ENCODE measurements at regions not wholly inside any gene's neighbourhood (a gene's known extent, or its start where the extent isn't known, plus 50 kb on each side); places are given as distances from the start of the nearest gene placed in this dataset.

- no peaks in the 10 kb centered on the region for H3K9me3 ChIP-seq
- H3K27me3 ChIP-seq, result no peaks in the 10 kb centered on the region
- H3K4me1 ChIP-seq, result peaks cover 0 to 28% (median 3%) of the 10 kb centered on the region in 4 donors
- 81 to 87% methylated on average over 8 of the region's 8 CpGs for WGBS, 2 donors
- DNase-seq (ENCODE audit: low spot score in 2 of 2), result no peak
- TF ChIP-seq EP300 (IDR thresholded peaks at IDR 0.05) (no peak), POLR2A (IDR thresholded peaks at IDR 0.05) (no peak), CTCF (IDR thresholded peaks at IDR 0.05) (no peak)
- H3K4me3 ChIP-seq, result no peak overlapping the region
- H3K27ac ChIP-seq, result peak overlapping the region in 1 of 4 donors; percentile 24
- H3K36me3 ChIP-seq, result no peaks in the 10 kb centered on the region
These were observed 344.3 kb downstream of the BCOR start for GRCh38 chrX:39753293-39753996.

- WGBS, 2 donors, result 0 to 56% methylated on average over 4 to 25 of the region's 25 CpGs
- no peaks in the 10 kb centered on the region for H3K36me3 ChIP-seq
- TF ChIP-seq EP300 (IDR thresholded peaks at IDR 0.05), result peak; percentile 35 to 78
- no peak for TF ChIP-seq POLR2A (IDR thresholded peaks at IDR 0.05)
- no peaks in the 10 kb centered on the region for H3K9me3 ChIP-seq
- H3K27ac ChIP-seq, result peak overlapping the region; percentile 40 to 83 (median 72)
- peaks cover 0 to 44% (median 5%) of the 10 kb centered on the region in 4 donors for H3K4me1 ChIP-seq
- no peak overlapping the region for H3K4me3 ChIP-seq
- H3K27me3 ChIP-seq, result no peaks in the 10 kb centered on the region
- DNase-seq (ENCODE audit: low spot score in 2 of 2), result peak; percentile 62 to 72
These were observed 342.4 kb downstream of the BCOR start for GRCh38 chrX:39755143-39756032.

- TF ChIP-seq POLR2A (IDR thresholded peaks at IDR 0.05) (no peak), CTCF (IDR thresholded peaks at IDR 0.05) (no peak), EP300 (IDR thresholded peaks at IDR 0.05) (no peak)
- Histone ChIP-seq H3K27ac (peak overlapping the region in 2 of 4 donors; percentile 79 to 83), H3K4me1 (peaks cover 0 to 50% (median 5%) of the 10 kb centered on the region in 4 donors), H3K27me3 (no peaks in the 10 kb centered on the region), H3K36me3 (no peaks in the 10 kb centered on the region), H3K4me3 (no peak overlapping the region), H3K9me3 (no peaks in the 10 kb centered on the region)
- DNase-seq (ENCODE audit: low spot score in 2 of 2), result no peak
- 47 to 73% methylated on average over 11 to 18 of the region's 18 CpGs for WGBS, 2 donors
These were observed 341.5 kb downstream of the BCOR start for GRCh38 chrX:39756086-39756883.

- H3K4me1 ChIP-seq, result peaks cover 0 to 45% (median 5%) of the 10 kb centered on the region in 4 donors
These were observed 339.8 kb downstream of the BCOR start for GRCh38 chrX:39757971-39758370.

More at GRCh38 chrX:39757971-39758370, 339.8 kb downstream of the BCOR start:
- 19 to 55% methylated on average over 6 of the region's 6 CpGs for WGBS, 2 donors
- Histone ChIP-seq H3K36me3 (no peaks in the 10 kb centered on the region), H3K4me3 (no peak overlapping the region), H3K9me3 (no peaks in the 10 kb centered on the region), H3K27ac (peak overlapping the region in 1 of 4 donors; percentile 44), H3K27me3 (no peaks in the 10 kb centered on the region)
- TF ChIP-seq POLR2A (IDR thresholded peaks at IDR 0.05) (no peak), CTCF (IDR thresholded peaks at IDR 0.05) (no peak), EP300 (IDR thresholded peaks at IDR 0.05) (no peak)
- no peak for DNase-seq (ENCODE audit: low spot score in 2 of 2)
